Endodermal cell (in vitro differentiated cells): ENCODE measurements at regions not wholly inside any gene's neighbourhood (a gene's known extent, or its start where the extent isn't known, plus 50 kb on each side); places are given as distances from the start of the nearest gene placed in this dataset.

ENCODE experiments used
- DNase-seq: peaks from one replicate; pipeline ENCODE4 v3.0.0-alpha.2; 2017
- H3K27ac ChIP-seq: 2 replicates; pipeline ENCODE4 v1.5.1; 2013; ENCODE audit warnings: mild to moderate bottlenecking, low read depth, low read length, moderate library complexity
- H3K27me3 ChIP-seq: 2 replicates; pipeline ENCODE4 v1.6.1; 2013; ENCODE audit warnings: mild to moderate bottlenecking, low read length, moderate library complexity; ENCODE audit not compliant: insufficient read depth, control insufficient read depth, poor library complexity, severe bottlenecking
- H3K36me3 ChIP-seq: 2 replicates; pipeline ENCODE4 v1.7.0; 2013; ENCODE audit warnings: mild to moderate bottlenecking, low read length, moderate library complexity; ENCODE audit not compliant: control insufficient read depth, insufficient read depth
- H3K4me1 ChIP-seq: one replicate; pipeline ENCODE4 v1.7.0; 2013; ENCODE audit warnings: low read length; ENCODE audit not compliant: control insufficient read depth, insufficient read depth
- H3K4me3 ChIP-seq: 2 replicates; pipeline ENCODE4 v1.5.1; 2013; ENCODE audit warnings: mild to moderate bottlenecking, low read length, moderate library complexity
- H3K9ac ChIP-seq: 2 replicates; pipeline ENCODE4 v1.6.1; 2013; ENCODE audit warnings: mild to moderate bottlenecking, low read length, moderate library complexity; ENCODE audit not compliant: poor library complexity, severe bottlenecking; ENCODE audit errors: extremely low read depth
- H3K9me3 ChIP-seq: 2 replicates; pipeline ENCODE4 v1.6.1; 2013; ENCODE audit warnings: mild to moderate bottlenecking, low read length, moderate library complexity; ENCODE audit not compliant: control insufficient read depth
- H3K27ac Mint-ChIP-seq: 2 replicates; pipeline ENCODE4 v1.8.0; 2020; ENCODE audit warnings: mixed read lengths
- H3K27me3 Mint-ChIP-seq: 2 replicates; pipeline ENCODE4 v1.8.0; 2021; ENCODE audit warnings: mild to moderate bottlenecking, mixed read lengths; ENCODE audit not compliant: insufficient read depth
- H3K36me3 Mint-ChIP-seq: 2 replicates; pipeline ENCODE4 v1.8.0; 2020; ENCODE audit warnings: low read depth, mixed read lengths
- H3K4me1 Mint-ChIP-seq: 2 replicates; pipeline ENCODE4 v1.8.0; 2020; ENCODE audit warnings: mixed read lengths
- H3K4me3 Mint-ChIP-seq: 2 replicates; pipeline ENCODE4 v1.8.0; 2020; ENCODE audit warnings: mild to moderate bottlenecking, moderate library complexity, mixed read lengths
- H3K9me3 Mint-ChIP-seq: 2 replicates; pipeline ENCODE4 v1.8.0; 2020; ENCODE audit warnings: mild to moderate bottlenecking, mixed read lengths
- CTCF ChIP-seq: fragments of 200-600 bp; sonication (generic); conservative IDR thresholded peaks from 2 replicates; pipeline ENCODE4 v1.5.0; 2021; ENCODE audit warnings: antibody characterized with exemption, mild to moderate bottlenecking
- WGBS, 2 experiments: methylation state at CpG; one replicate each; pipeline versions ENCODE4 v1.1.5 to v1.1.7; 2013; ENCODE audit warnings: missing lambda C conversion rate in 2 of 2, mixed read lengths in 1 of 2; ENCODE audit not compliant: insufficient coverage in 1 of 2, insufficient read length in 1 of 2; 5-methylcytosine and 5-hydroxymethylcytosine counted together

- H3K4me3 Mint-ChIP-seq = no peak overlapping the region
- DNase-seq = no peak
- no peaks in the 10 kb centered on the region for H3K36me3 Mint-ChIP-seq
- no peak overlapping the region for H3K27ac ChIP-seq
- no peaks in the 10 kb centered on the region for H3K27me3 Mint-ChIP-seq
- no peaks in the 10 kb centered on the region for H3K36me3 ChIP-seq
- no peak overlapping the region for H3K4me3 ChIP-seq
- WGBS, 2 experiments = 93 to 100% methylated on average over 2 to 4 of the region's 4 CpGs
- no peaks in the 10 kb centered on the region for H3K9me3 Mint-ChIP-seq
- TF ChIP-seq CTCF = no peak
- no peaks in the 10 kb centered on the region for H3K9me3 ChIP-seq
- H3K27ac Mint-ChIP-seq = no peak overlapping the region
- no peaks in the 10 kb centered on the region for H3K4me1 ChIP-seq
- H3K4me1 Mint-ChIP-seq = peaks cover 18% of the 10 kb centered on the region
- no peak overlapping the region for H3K9ac ChIP-seq
- no peaks in the 10 kb centered on the region for H3K27me3 ChIP-seq
Observed at GRCh38 chr6:146885708-146886457, 287.1 kb downstream of the ADGB start.

- no peaks in the 10 kb centered on the region for H3K9me3 Mint-ChIP-seq
- 94 to 100% methylated on average over 2 to 5 of the region's 5 CpGs for WGBS, 2 experiments
- no peaks in the 10 kb centered on the region for H3K9me3 ChIP-seq
- H3K36me3 ChIP-seq = no peaks in the 10 kb centered on the region
- no peaks in the 10 kb centered on the region for H3K4me1 ChIP-seq
- no peaks in the 10 kb centered on the region for H3K27me3 ChIP-seq
- H3K4me1 Mint-ChIP-seq = peaks cover 10% of the 10 kb centered on the region
- H3K27ac ChIP-seq = no peak overlapping the region
- H3K4me3 ChIP-seq = no peak overlapping the region
- no peak overlapping the region for H3K4me3 Mint-ChIP-seq
- no peak for TF ChIP-seq CTCF
- H3K36me3 Mint-ChIP-seq = no peaks in the 10 kb centered on the region
- no peak overlapping the region for H3K27ac Mint-ChIP-seq
- no peak for DNase-seq
- H3K9ac ChIP-seq = no peak overlapping the region
- no peaks in the 10 kb centered on the region for H3K27me3 Mint-ChIP-seq
Observed at GRCh38 chr6:146886587-146887446, 288.0 kb downstream of the ADGB start.

- WGBS, 2 experiments = 80 to 93% methylated on average over 5 to 6 of the region's 7 CpGs
- Histone ChIP-seq H3K9me3 (no peaks in the 10 kb centered on the region), H3K9ac (no peak overlapping the region), H3K27ac (no peak overlapping the region), H3K27me3 (no peaks in the 10 kb centered on the region), H3K4me1 (peaks cover under 1% of the 10 kb centered on the region), H3K4me3 (no peak overlapping the region), H3K36me3 (no peaks in the 10 kb centered on the region)
- TF ChIP-seq CTCF = no peak
- no peaks in the 10 kb centered on the region for H3K36me3 Mint-ChIP-seq
- H3K27ac Mint-ChIP-seq = no peak overlapping the region
- no peaks in the 10 kb centered on the region for H3K9me3 Mint-ChIP-seq
- DNase-seq = no peak
- no peaks in the 10 kb centered on the region for H3K27me3 Mint-ChIP-seq
- peaks cover 9% of the 10 kb centered on the region for H3K4me1 Mint-ChIP-seq
- no peak overlapping the region for H3K4me3 Mint-ChIP-seq
Observed at GRCh38 chr6:146887447-146888077, 288.8 kb downstream of the ADGB start.
